ENCODE measurements at regions not wholly inside any gene's neighbourhood (a gene's known extent, or its start where the extent isn't known, plus 50 kb on each side); places are given as distances from the start of the nearest gene placed in this dataset.

DNA sequence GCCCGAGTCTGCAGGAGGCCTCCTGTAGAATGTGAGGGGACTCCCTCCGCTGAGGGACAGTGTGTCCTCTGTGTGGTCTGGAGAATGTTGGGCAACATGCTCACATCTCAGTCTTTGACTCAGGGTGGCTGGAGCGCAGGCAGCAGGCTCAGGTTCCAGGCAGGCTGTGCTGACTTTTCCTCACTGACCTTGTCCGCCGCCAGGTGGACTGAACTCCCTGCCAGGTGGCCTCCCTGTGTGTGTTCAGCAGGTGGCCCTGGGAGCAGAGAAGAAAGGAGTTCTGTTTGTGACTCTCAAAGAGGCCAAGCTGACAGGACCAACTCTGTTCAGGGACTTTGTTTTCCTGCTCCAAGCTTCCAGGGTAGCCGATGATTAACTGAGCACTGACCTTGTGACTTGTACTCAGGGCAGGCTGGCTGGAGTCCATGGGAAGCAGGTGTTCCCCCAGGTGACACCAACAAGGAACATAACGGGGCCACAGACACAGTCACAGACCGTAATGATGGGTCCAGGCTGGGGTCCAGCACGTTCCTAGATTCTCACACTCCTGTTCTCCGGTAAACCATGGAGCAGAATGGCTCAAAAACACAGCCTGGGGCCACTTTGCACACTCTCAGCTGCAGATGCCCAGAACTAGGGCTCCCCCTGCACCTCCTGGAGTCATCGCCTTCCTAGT is 439.8 kb downstream of the RNF144A start:
- DNase-seq (ENCODE audit: extremely low spot score), result no peak
- ChIA-PET CTCF (no interaction called here), POLR2A (no interaction called here)
- TF ChIP-seq, protein P1, sequence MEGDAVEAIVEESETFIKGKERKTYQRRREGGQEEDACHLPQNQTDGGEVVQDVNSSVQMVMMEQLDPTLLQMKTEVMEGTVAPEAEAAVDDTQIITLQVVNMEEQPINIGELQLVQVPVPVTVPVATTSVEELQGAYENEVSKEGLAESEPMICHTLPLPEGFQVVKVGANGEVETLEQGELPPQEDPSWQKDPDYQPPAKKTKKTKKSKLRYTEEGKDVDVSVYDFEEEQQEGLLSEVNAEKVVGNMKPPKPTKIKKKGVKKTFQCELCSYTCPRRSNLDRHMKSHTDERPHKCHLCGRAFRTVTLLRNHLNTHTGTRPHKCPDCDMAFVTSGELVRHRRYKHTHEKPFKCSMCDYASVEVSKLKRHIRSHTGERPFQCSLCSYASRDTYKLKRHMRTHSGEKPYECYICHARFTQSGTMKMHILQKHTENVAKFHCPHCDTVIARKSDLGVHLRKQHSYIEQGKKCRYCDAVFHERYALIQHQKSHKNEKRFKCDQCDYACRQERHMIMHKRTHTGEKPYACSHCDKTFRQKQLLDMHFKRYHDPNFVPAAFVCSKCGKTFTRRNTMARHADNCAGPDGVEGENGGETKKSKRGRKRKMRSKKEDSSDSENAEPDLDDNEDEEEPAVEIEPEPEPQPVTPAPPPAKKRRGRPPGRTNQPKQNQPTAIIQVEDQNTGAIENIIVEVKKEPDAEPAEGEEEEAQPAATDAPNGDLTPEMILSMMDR (IDR thresholded peaks at IDR 0.05; ENCODE audit: control extremely low read depth, extremely low read depth, low read depth, missing control alignments), result no peak

DNA sequence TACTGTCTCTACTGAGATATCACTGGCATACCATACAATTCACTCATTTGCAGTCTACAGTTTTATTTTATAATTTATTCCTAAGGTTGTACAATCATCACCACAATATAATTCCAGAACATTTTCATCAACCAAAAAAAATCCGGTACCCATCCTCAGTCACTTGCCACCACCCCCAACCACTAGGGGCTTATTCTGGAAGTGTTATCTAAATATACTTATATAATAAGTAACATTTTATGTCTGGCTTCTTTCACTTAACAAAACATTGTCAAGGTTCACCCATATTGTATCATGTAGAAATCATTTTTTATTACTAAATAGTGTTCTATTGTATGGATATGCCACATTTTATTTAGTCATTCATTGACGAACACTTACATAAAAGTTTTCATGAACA is 440.8 kb downstream of the RNF144A start:
- ChIA-PET POLR2A (no interaction called here), CTCF (no interaction called here)
- TF ChIP-seq, protein P1 (IDR thresholded peaks at IDR 0.05; ENCODE audit: control extremely low read depth, extremely low read depth, low read depth, missing control alignments), result no peak

GRCh38 chr2:7358865-7359447 is 441.7 kb downstream of the RNF144A start:
- TF ChIP-seq, protein P1 (IDR thresholded peaks at IDR 0.05; ENCODE audit: control extremely low read depth, extremely low read depth, low read depth, missing control alignments), result no peak
- ChIA-PET POLR2A (no interaction called here), CTCF (no interaction called here)
- DNase-seq (ENCODE audit: extremely low spot score), result no peak

More for the DNA sequence above, 440.8 kb downstream of the RNF144A start:
- no peak for DNase-seq (ENCODE audit: extremely low spot score)

- CTCF ChIA-PET, result no interaction called here
These were observed 446.7 kb downstream of the RNF144A start for GRCh38 chr2:7363906-7364305.

GRCh38 chr2:7368211-7368610 is 451.0 kb downstream of the RNF144A start:
- TF ChIP-seq, protein P1 (IDR thresholded peaks at IDR 0.05; ENCODE audit: control extremely low read depth, extremely low read depth, low read depth, missing control alignments), result no peak
- POLR2A ChIA-PET, result no interaction called here
- CTCF ChIA-PET, result no interaction called here
- DNase-seq (ENCODE audit: extremely low spot score), result no peak

More at GRCh38 chr2:7363906-7364305, 446.7 kb downstream of the RNF144A start:
- no peak for DNase-seq (ENCODE audit: extremely low spot score)
- POLR2A ChIA-PET, result no interaction called here
- TF ChIP-seq, protein P1 (IDR thresholded peaks at IDR 0.05; ENCODE audit: control extremely low read depth, extremely low read depth, low read depth, missing control alignments), result no peak

DNA sequence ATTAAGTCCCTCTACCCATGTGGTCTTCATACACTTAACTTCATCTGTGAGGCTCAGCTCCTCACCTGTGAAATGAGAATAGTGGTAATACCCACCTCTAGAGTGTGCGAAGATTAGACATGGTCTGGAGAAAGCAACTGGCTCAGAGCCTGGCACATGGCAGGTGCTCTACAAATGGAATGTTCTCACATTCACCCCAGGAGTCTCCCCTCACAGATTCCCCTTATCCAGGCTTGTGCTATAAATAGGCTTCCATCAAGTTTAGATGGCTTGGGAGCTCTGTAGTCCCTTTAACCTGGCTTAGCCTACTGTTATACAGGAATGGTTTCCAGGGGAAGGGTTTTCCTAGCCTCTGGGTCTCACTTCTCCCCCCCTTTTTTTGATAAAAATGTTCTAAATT is 455.9 kb downstream of the RNF144A start:
- POLR2A ChIA-PET, result no interaction called here
- CTCF ChIA-PET, result no interaction called here

More for the DNA sequence above, 455.9 kb downstream of the RNF144A start:
- no peak for DNase-seq (ENCODE audit: extremely low spot score)
- TF ChIP-seq, protein P1 (IDR thresholded peaks at IDR 0.05; ENCODE audit: control extremely low read depth, extremely low read depth, low read depth, missing control alignments), result no peak
